Fibroblast of mammary gland (primary cell): ENCODE measurements at regions not wholly inside any gene's neighbourhood (a gene's known extent, or its start where the extent isn't known, plus 50 kb on each side); places are given as distances from the start of the nearest gene placed in this dataset.

ENCODE experiments used
- DNase-seq: peaks from one replicate; pipeline ENCODE4 v3.0.0-alpha.2; 2010; ENCODE audit warnings: low read depth
- H3K4me3 ChIP-seq: 2 replicates; pipeline ENCODE4 v1.5.1; 2011; ENCODE audit warnings: low read depth, mild to moderate bottlenecking, low read length, moderate library complexity; ENCODE audit not compliant: control insufficient read depth
- CTCF ChIP-seq: conservative IDR thresholded peaks from 2 replicates; pipeline ENCODE4 v1.5.1; 2011; ENCODE audit warnings: low read depth, low read length, inconsistent platforms; ENCODE audit not compliant: control insufficient read depth, insufficient read depth

- DNase-seq: no peak
- TF ChIP-seq CTCF: no peak
- H3K4me3 ChIP-seq: no peak overlapping the region
Measured at GRCh38 chr9:126556560-126557250, 57.0 kb upstream of the LMX1B start.

GRCh38 chr9:126558051-126558665 is 55.6 kb upstream of the LMX1B start:
- DNase-seq: peak; percentile 29
- peak; percentile 92 for TF ChIP-seq CTCF
- H3K4me3 ChIP-seq: no peak overlapping the region

GRCh38 chr9:126559296-126559695 is 54.4 kb upstream of the LMX1B start:
- no peak for DNase-seq
- no peak for TF ChIP-seq CTCF
- no peak overlapping the region for H3K4me3 ChIP-seq

GRCh38 chr9:126561582-126561981 is 52.1 kb upstream of the LMX1B start:
- H3K4me3 ChIP-seq: no peak overlapping the region
- TF ChIP-seq CTCF: no peak
- no peak for DNase-seq

GRCh38 chr9:126563556-126563955 is 50.2 kb upstream of the LMX1B start:
- no peak for TF ChIP-seq CTCF
- no peak for DNase-seq
- H3K4me3 ChIP-seq: no peak overlapping the region
